H9 (cell line): ENCODE measurements at regions not wholly inside any gene's neighbourhood (a gene's known extent, or its start where the extent isn't known, plus 50 kb on each side); places are given as distances from the start of the nearest gene placed in this dataset.

Experiments used
- DNase-seq: peaks from one replicate; pipeline ENCODE4 v3.0.0-alpha.2; 2017
- H2AFZ ChIP-seq: one replicate; pipeline ENCODE4 v1.6.1; 2013; ENCODE audit warnings: mild to moderate bottlenecking, low read length, control low read depth, moderate library complexity
- H2AK5ac ChIP-seq: 2 replicates; pipeline ENCODE4 v1.6.1; 2013; ENCODE audit warnings: low read length, control low read depth, mixed read lengths; ENCODE audit not compliant: insufficient read length
- H2BK120ac ChIP-seq: one replicate; pipeline ENCODE4 v1.6.1; 2013; ENCODE audit warnings: low read depth, mild to moderate bottlenecking, low read length, control low read depth, inconsistent platforms; ENCODE audit not compliant: poor library complexity, severe bottlenecking
- H2BK12ac ChIP-seq: 2 replicates; pipeline ENCODE4 v1.6.1; 2013; ENCODE audit warnings: low read length, control low read depth, mixed read lengths, low read depth; ENCODE audit not compliant: insufficient read length
- H2BK15ac ChIP-seq: 2 replicates; pipeline ENCODE4 v1.6.1; 2013; ENCODE audit warnings: low read depth, low read length, control low read depth
- H2BK20ac ChIP-seq: one replicate; pipeline ENCODE4 v1.6.1; 2013; ENCODE audit warnings: low read depth, mild to moderate bottlenecking, low read length, control low read depth, inconsistent platforms; ENCODE audit not compliant: poor library complexity, severe bottlenecking
- H2BK5ac ChIP-seq: 2 replicates; pipeline ENCODE4 v1.6.1; 2013; ENCODE audit warnings: low read length, control low read depth, mixed read lengths; ENCODE audit not compliant: insufficient read length
- H3K14ac ChIP-seq: 2 replicates; pipeline ENCODE4 v1.6.1; 2013; ENCODE audit warnings: low read length, control low read depth; ENCODE audit not compliant: insufficient read depth
- H3K18ac ChIP-seq: 2 replicates; pipeline ENCODE4 v1.6.1; 2013; ENCODE audit warnings: low read depth, mild to moderate bottlenecking, mixed read lengths, low read length, control low read depth; ENCODE audit not compliant: insufficient read length
- H3K23ac ChIP-seq: 2 replicates; pipeline ENCODE4 v1.6.1; 2013; ENCODE audit warnings: low read length, control low read depth, mixed read lengths, low read depth; ENCODE audit not compliant: insufficient read length
- H3K23me2 ChIP-seq: 2 replicates; pipeline ENCODE4 v1.6.1; 2013; ENCODE audit warnings: low read depth, mild to moderate bottlenecking, mixed read lengths, low read length, control low read depth; ENCODE audit not compliant: insufficient read length, poor library complexity, severe bottlenecking
- H3K27ac ChIP-seq: 2 replicates; pipeline ENCODE4 v1.5.1; 2013; ENCODE audit warnings: low read length, control low read depth, mixed read lengths, low read depth; ENCODE audit not compliant: insufficient read length
- H3K27me3 ChIP-seq: 2 replicates; pipeline ENCODE4 v1.6.1; 2013; ENCODE audit warnings: low read length, control low read depth, inconsistent platforms; ENCODE audit not compliant: insufficient read depth
- H3K4ac ChIP-seq: 2 replicates; pipeline ENCODE4 v1.6.1; 2013; ENCODE audit warnings: low read depth, mild to moderate bottlenecking, control low read depth, inconsistent platforms, low read length, moderate library complexity
- H3K4me1 ChIP-seq: 2 replicates; pipeline ENCODE4 v1.6.1; 2013; ENCODE audit warnings: low read length, control low read depth, inconsistent platforms; ENCODE audit not compliant: insufficient read depth
- H3K4me2 ChIP-seq: 2 replicates; pipeline ENCODE4 v1.6.1; 2013; ENCODE audit warnings: low read length, control low read depth, mixed read lengths; ENCODE audit not compliant: insufficient read length, insufficient read depth
- H3K56ac ChIP-seq: 2 replicates; pipeline ENCODE4 v1.6.1; 2013; ENCODE audit warnings: low read depth, mild to moderate bottlenecking, mixed read lengths, low read length, control low read depth; ENCODE audit not compliant: insufficient read length
- H3K79me1 ChIP-seq: 2 replicates; pipeline ENCODE4 v1.6.1; 2013; ENCODE audit warnings: low read depth, mild to moderate bottlenecking, moderate library complexity, low read length, control low read depth, inconsistent platforms; ENCODE audit not compliant: insufficient read depth, poor library complexity, severe bottlenecking
- H3K79me2 ChIP-seq: 2 replicates; pipeline ENCODE4 v1.6.1; 2013; ENCODE audit warnings: low read length, control low read depth, inconsistent platforms; ENCODE audit not compliant: insufficient read depth
- H3K9ac ChIP-seq: 2 replicates; pipeline ENCODE4 v1.6.1; 2013; ENCODE audit warnings: low read length, control low read depth, mixed read lengths; ENCODE audit not compliant: insufficient read length; ENCODE audit errors: extremely low read depth
- H3K9me3 ChIP-seq: one replicate; pipeline ENCODE4 v1.6.1; 2013; ENCODE audit warnings: low read depth, low read length, inconsistent platforms; ENCODE audit not compliant: control insufficient read depth
- H3T11ph ChIP-seq: one replicate; pipeline ENCODE4 v1.6.1; 2013; ENCODE audit warnings: mild to moderate bottlenecking, low read length, control low read depth, inconsistent platforms
- H4K20me1 ChIP-seq: one replicate; pipeline ENCODE4 v1.6.1; 2013; ENCODE audit not compliant: control insufficient read depth, insufficient read length, insufficient read depth
- H4K5ac ChIP-seq: 2 replicates; pipeline ENCODE4 v1.6.1; 2013; ENCODE audit warnings: low read depth, mild to moderate bottlenecking, mixed read lengths, low read length, control low read depth; ENCODE audit not compliant: insufficient read length
- H4K8ac ChIP-seq: replicated peaks from 2 replicates; pipeline ENCODE4 v1.6.1; 2013; ENCODE audit warnings: low read length, control low read depth, mixed read lengths, low read depth; ENCODE audit not compliant: insufficient read length
- H4K91ac ChIP-seq: 2 replicates; pipeline ENCODE4 v1.6.1; 2013; ENCODE audit warnings: low read depth, mild to moderate bottlenecking, moderate library complexity, mixed read lengths, low read length, control low read depth; ENCODE audit not compliant: insufficient read length
- H3K27ac Mint-ChIP-seq, 3 experiments: 2 replicates in 2 of 3; 3 replicates in 1 of 3; pipeline ENCODE4 v1.8.0; 2020 to 2021; ENCODE audit warnings: mixed read lengths in 3 of 3, mild to moderate bottlenecking in 1 of 3, moderate library complexity in 1 of 3
- H3K27me3 Mint-ChIP-seq: 2 replicates; pipeline ENCODE4 v1.8.0; 2021; ENCODE audit warnings: low read depth, mild to moderate bottlenecking, moderate library complexity, mixed read lengths
- H3K36me3 Mint-ChIP-seq, 3 experiments: 2 replicates in 2 of 3; 3 replicates in 1 of 3; pipeline ENCODE4 v1.8.0; 2020 to 2021; ENCODE audit warnings: low read depth in 3 of 3, mixed read lengths in 3 of 3; ENCODE audit not compliant: insufficient read depth in 1 of 3
- H3K4me1 Mint-ChIP-seq, 2 experiments: 2 replicates each; pipeline ENCODE4 v1.8.0; 2020; ENCODE audit warnings: mixed read lengths in 2 of 2
- H3K4me3 Mint-ChIP-seq, 2 experiments: 2 replicates in 1 of 2; 3 replicates in 1 of 2; pipeline ENCODE4 v1.8.0; 2020 to 2021; ENCODE audit warnings: mild to moderate bottlenecking in 2 of 2, mixed read lengths in 2 of 2, moderate library complexity in 1 of 2
- H3K9me3 Mint-ChIP-seq, 2 experiments: 2 replicates in 1 of 2; 3 replicates in 1 of 2; pipeline ENCODE4 v1.8.0; 2020; ENCODE audit warnings: mild to moderate bottlenecking in 2 of 2, mixed read lengths in 2 of 2, moderate library complexity in 1 of 2
- CTCF ChIP-seq: fragments of 200-600 bp; sonication (generic); conservative IDR thresholded peaks from 3 replicates; pipeline ENCODE4 v1.8.0; 2021; ENCODE audit warnings: antibody characterized with exemption, mild to moderate bottlenecking
- WGBS: extraction: QIAGEN DNeasy Blood & Tissue Kit; methylation state at CpG from one replicate; pipeline ENCODE4 v1.1.7; 2013; ENCODE audit warnings: missing lambda C conversion rate, low lambda C conversion rate, mixed read lengths; ENCODE audit not compliant: insufficient read length; ENCODE audit errors: extremely low coverage; 5-methylcytosine and 5-hydroxymethylcytosine counted together

- H3K9me3 ChIP-seq: no peaks in the 10 kb centered on the region
These were observed 54.0 kb upstream of the UGT2B15 start for GRCh38 chr4:68724426-68724825.

More at GRCh38 chr4:68724426-68724825, 54.0 kb upstream of the UGT2B15 start:
- WGBS: no CpG with 5 or more reads among the region's 7 CpGs
- H3K79me1 ChIP-seq: no peaks in the 10 kb centered on the region
- no peak overlapping the region; the same call in 1 of the 2 replicates for H3K14ac ChIP-seq
- H3K23me2 ChIP-seq: no peaks in the 10 kb centered on the region
- Mint-ChIP-seq H3K4me3 (no peak overlapping the region), H3K4me1 (no peaks in the 10 kb centered on the region), H3K9me3 (peaks cover 8 to 18% of the 10 kb centered on the region in 2 experiments; a peak in 4 of 5 replicates), H3K36me3 (peaks cover 3 to 18% (median 5%) of the 10 kb centered on the region in 3 experiments), H3K27me3 (no peaks in the 10 kb centered on the region), H3K27ac (no peak overlapping the region)
- H3K18ac ChIP-seq: no peak overlapping the region
- no peak overlapping the region for H4K91ac ChIP-seq
- no peaks in the 10 kb centered on the region for H4K20me1 ChIP-seq
- H3K4me2 ChIP-seq: no peak overlapping the region
- no peak overlapping the region for H3K23ac ChIP-seq
- no peak for DNase-seq
- H3K4me1 ChIP-seq: no peaks in the 10 kb centered on the region
- no peaks in the 10 kb centered on the region for H3K27me3 ChIP-seq
- H4K8ac ChIP-seq: no peak overlapping the region
- H2BK15ac ChIP-seq: no peak overlapping the region
- H3K27ac ChIP-seq: no peak overlapping the region
- no peak overlapping the region for H2BK12ac ChIP-seq
- H2BK20ac ChIP-seq: no peak overlapping the region
- H3K56ac ChIP-seq: no peak overlapping the region
- H2AK5ac ChIP-seq: no peak overlapping the region
- H3K9ac ChIP-seq: no peak overlapping the region
- no peak overlapping the region for H3K4ac ChIP-seq
- H2BK5ac ChIP-seq: no peak overlapping the region
- H3K79me2 ChIP-seq: no peaks in the 10 kb centered on the region
- H4K5ac ChIP-seq: no peak overlapping the region
- no peak overlapping the region for H2AFZ ChIP-seq
- no peak overlapping the region for H2BK120ac ChIP-seq
- no peak for TF ChIP-seq CTCF
- H3T11ph ChIP-seq: no peak overlapping the region
